SK-N-SH (cell line): ENCODE measurements at regions not wholly inside any gene's neighbourhood (a gene's known extent, or its start where the extent isn't known, plus 50 kb on each side); places are given as distances from the start of the nearest gene placed in this dataset.

Experiments used
- CTCF ChIA-PET: fragments of 300-600, 350-600 bp; formaldehyde crosslinking; extraction: SDS; loops from one replicate; lab custom pipeline; 2021; lab: Yijun Ruan, JAX
- POLR2A ChIA-PET: fragments of 350-600 bp; sonication (Branson Sonifier 250); formaldehyde crosslinking; extraction: SDS; loops from one replicate; lab custom pipeline; 2020; ENCODE audit warnings: antibody characterized with exemption, inconsistent platforms; lab: Yijun Ruan, JAX
- DNase-seq: peaks from one replicate; pipeline ENCODE4 v3.0.0; 2012
- H2AFZ ChIP-seq: fragments of 200-600 bp; sonication (generic); 2 replicates; pipeline ENCODE4 v1.8.1; 2016; ENCODE audit warnings: antibody characterized with exemption, mild to moderate bottlenecking, low read depth
- H3F3A ChIP-seq: fragments of 200-600 bp; sonication (generic); replicated peaks from 2 replicates; pipeline ENCODE3; 2016; ENCODE audit warnings: antibody characterized with exemption, mild to moderate bottlenecking; ENCODE audit not compliant: insufficient read depth
- H3K27ac ChIP-seq, 2 experiments: fragments of 200-500 bp in 1 of 2; fragments of 200-600 bp in 1 of 2; sonication (Bioruptor generic) in 1 of 2; sonication (generic), shearing (Covaris generic) in 1 of 2; 2 replicates each; pipeline versions ENCODE4 v1.5.1 to v1.6.1; 2014 to 2016; ENCODE audit warnings: low read depth in 2 of 2, inconsistent platforms in 1 of 2, low read length in 1 of 2, mild to moderate bottlenecking in 1 of 2, mixed read lengths in 1 of 2
- H3K27me3 ChIP-seq: fragments of 200-600 bp; sonication (generic), shearing (Covaris generic); 2 replicates; pipeline ENCODE4 v1.6.1; 2016; ENCODE audit warnings: mixed run types; ENCODE audit not compliant: insufficient read depth
- H3K36me3 ChIP-seq, 2 experiments: fragments of 200-500 bp in 1 of 2; fragments of 200-600 bp in 1 of 2; sonication (Bioruptor generic) in 1 of 2; sonication (generic) in 1 of 2; replicated peaks in 1 of 2; 2 replicates each; pipeline versions ENCODE3 to v1.5.1; 2014 to 2016; ENCODE audit warnings: low read length in 1 of 2, mild to moderate bottlenecking in 1 of 2; ENCODE audit not compliant: insufficient read depth in 2 of 2, control insufficient read depth in 1 of 2
- H3K4me1 ChIP-seq, 2 experiments: fragments of 200-500 bp in 1 of 2; fragments of 200-600 bp in 1 of 2; sonication (Bioruptor generic) in 1 of 2; sonication (generic), shearing (Covaris generic) in 1 of 2; 2 replicates each; pipeline versions ENCODE4 v1.5.1 to v1.6.1; 2014 to 2016; ENCODE audit warnings: low read depth in 1 of 2, low read length in 1 of 2, mixed run types in 1 of 2; ENCODE audit not compliant: insufficient read depth in 2 of 2, control insufficient read depth in 1 of 2
- H3K4me2 ChIP-seq: fragments of 200-600 bp; sonication (generic), shearing (Covaris generic); 2 replicates; pipeline ENCODE4 v1.6.1; 2017; ENCODE audit warnings: mixed run types
- H3K4me3 ChIP-seq, 2 experiments: fragments of 200-500 bp in 1 of 2; fragments of 200-600 bp in 1 of 2; sonication (Bioruptor generic) in 1 of 2; sonication (generic), shearing (Covaris generic) in 1 of 2; 2 replicates each; pipeline versions ENCODE4 v1.5.1 to v1.8.1; 2014 to 2016; ENCODE audit warnings: low read depth in 2 of 2, inconsistent platforms in 1 of 2, low read length in 1 of 2, mild to moderate bottlenecking in 1 of 2, mixed read lengths in 1 of 2, moderate library complexity in 1 of 2
- H3K79me2 ChIP-seq: fragments of 200-600 bp; sonication (generic); 2 replicates; pipeline ENCODE4 v1.8.1; 2017; ENCODE audit warnings: mild to moderate bottlenecking; ENCODE audit not compliant: insufficient read depth
- H3K9ac ChIP-seq: fragments of 200-600 bp; sonication (generic); 2 replicates; pipeline ENCODE4 v1.6.1; 2017; ENCODE audit warnings: mixed run types
- H3K9me2 ChIP-seq: fragments of 200-600 bp; sonication (generic); 2 replicates; pipeline ENCODE4 v1.6.1; 2017; ENCODE audit warnings: mixed run types
- H3K9me3 ChIP-seq: fragments of 200-600 bp; sonication (generic); 2 replicates; pipeline ENCODE4 v1.6.1; 2017; ENCODE audit warnings: mixed run types, mild to moderate bottlenecking, moderate library complexity
- H4K20me1 ChIP-seq: fragments of 200-600 bp; sonication (generic); 2 replicates; pipeline ENCODE4 v1.6.1; 2017; ENCODE audit warnings: mild to moderate bottlenecking, mixed run types; ENCODE audit not compliant: insufficient read depth
- CHD2 ChIP-seq: fragments of 150-350 bp; IDR thresholded peaks from 2 replicates; pipeline ENCODE4 v1.6.1; 2018; ENCODE audit warnings: low read length; ENCODE audit not compliant: partially characterized antibody
- GATA2 ChIP-seq: sonication (generic); formaldehyde crosslinking; IDR thresholded peaks from 2 replicates; pipeline ENCODE4 v1.5.0; 2020; ENCODE audit warnings: mild to moderate bottlenecking, missing genetic modification reagents
- JUND ChIP-seq: IDR thresholded peaks from 2 replicates; pipeline ENCODE4 v1.4.0; 2012
- NFIC ChIP-seq: IDR thresholded peaks from 2 replicates; pipeline ENCODE4 v1.4.0; 2012; ENCODE audit warnings: borderline replicate concordance
- NRF1 ChIP-seq: IDR thresholded peaks from 2 replicates; pipeline ENCODE4 v1.6.1; 2012; ENCODE audit warnings: low read depth, mild to moderate bottlenecking, low read length
- RCOR1 ChIP-seq: fragments of 150-350 bp; IDR thresholded peaks from 2 replicates; pipeline ENCODE4 v1.6.1; 2017; ENCODE audit warnings: antibody characterized with exemption, low read length
- RFX5 ChIP-seq: IDR thresholded peaks from 2 replicates; pipeline ENCODE4 v1.6.1; 2012; ENCODE audit warnings: mild to moderate bottlenecking, improper control_type of control experiment, low read length
- RXRA ChIP-seq: IDR thresholded peaks from 2 replicates; pipeline ENCODE4 v1.4.0; 2012; ENCODE audit warnings: low read depth, mild to moderate bottlenecking, borderline replicate concordance
- SIN3A ChIP-seq: IDR thresholded peaks from 2 replicates; pipeline ENCODE4 v1.6.1; 2012; ENCODE audit warnings: low read depth, mild to moderate bottlenecking, low read length, moderate library complexity, borderline replicate concordance
- TAF1 ChIP-seq: IDR thresholded peaks from 2 replicates; pipeline ENCODE4 v1.6.1; 2012; ENCODE audit warnings: low read depth, mild to moderate bottlenecking, low read length, moderate library complexity, borderline replicate concordance
- WGBS: methylation state at CpG from one replicate; pipeline ENCODE4 v1.1.6; 2017; ENCODE audit warnings: low lambda C conversion rate; 5-methylcytosine and 5-hydroxymethylcytosine counted together
- TF ChIP-seq, protein P1 (sequence below): IDR thresholded peaks from 2 replicates; pipeline ENCODE4 v1.6.1; 2012; ENCODE audit warnings: mild to moderate bottlenecking, low read depth, low read length, moderate library complexity
- TF ChIP-seq, protein P2 (sequence below): IDR thresholded peaks from 2 replicates; pipeline ENCODE4 v1.4.0; 2012; ENCODE audit warnings: low read depth
- TF ChIP-seq, protein P3 (sequence below): IDR thresholded peaks from 2 replicates; pipeline ENCODE4 v1.4.0; 2012; ENCODE audit warnings: low read depth, borderline replicate concordance
- TF ChIP-seq, protein P4 (sequence below): fragments of 200-600 bp; sonication (generic); IDR thresholded peaks from 2 replicates; pipeline ENCODE4 v1.6.1; 2017; ENCODE audit warnings: antibody characterized with exemption, mild to moderate bottlenecking, moderate library complexity
- TF ChIP-seq, protein P5 (sequence below): IDR thresholded peaks from 2 replicates; pipeline ENCODE4; 2012
- TF ChIP-seq, protein P6 (sequence below): fragments of 150-350 bp; IDR thresholded peaks from 2 replicates; pipeline ENCODE4 v1.6.1; 2016; ENCODE audit warnings: mild to moderate bottlenecking, low read depth, low read length
- TF ChIP-seq, protein P7 (sequence below): fragments of 150-350 bp; IDR thresholded peaks from 2 replicates; pipeline ENCODE4 v1.6.1; 2017; ENCODE audit warnings: antibody characterized with exemption, low read length, low read depth, borderline replicate concordance

DNA sequence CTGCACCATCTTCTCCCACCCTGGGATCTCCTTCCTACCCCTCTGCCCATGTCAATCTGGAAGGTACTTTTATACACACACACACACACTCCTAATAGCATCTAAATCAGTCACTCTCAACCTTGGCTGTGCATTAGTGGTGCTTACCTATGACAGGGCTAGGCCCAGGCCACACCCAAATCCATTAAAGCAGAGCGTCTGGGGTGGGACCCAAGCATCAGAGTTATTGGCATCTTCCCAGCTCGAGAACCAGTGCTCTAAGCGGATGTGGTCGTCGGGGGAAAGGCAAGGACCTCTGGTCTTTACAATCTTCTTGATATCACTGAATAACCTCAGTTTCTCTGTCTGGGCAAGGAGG is 194.6 kb downstream of the TRIM29 start (continued):
- TF ChIP-seq, protein P1, sequence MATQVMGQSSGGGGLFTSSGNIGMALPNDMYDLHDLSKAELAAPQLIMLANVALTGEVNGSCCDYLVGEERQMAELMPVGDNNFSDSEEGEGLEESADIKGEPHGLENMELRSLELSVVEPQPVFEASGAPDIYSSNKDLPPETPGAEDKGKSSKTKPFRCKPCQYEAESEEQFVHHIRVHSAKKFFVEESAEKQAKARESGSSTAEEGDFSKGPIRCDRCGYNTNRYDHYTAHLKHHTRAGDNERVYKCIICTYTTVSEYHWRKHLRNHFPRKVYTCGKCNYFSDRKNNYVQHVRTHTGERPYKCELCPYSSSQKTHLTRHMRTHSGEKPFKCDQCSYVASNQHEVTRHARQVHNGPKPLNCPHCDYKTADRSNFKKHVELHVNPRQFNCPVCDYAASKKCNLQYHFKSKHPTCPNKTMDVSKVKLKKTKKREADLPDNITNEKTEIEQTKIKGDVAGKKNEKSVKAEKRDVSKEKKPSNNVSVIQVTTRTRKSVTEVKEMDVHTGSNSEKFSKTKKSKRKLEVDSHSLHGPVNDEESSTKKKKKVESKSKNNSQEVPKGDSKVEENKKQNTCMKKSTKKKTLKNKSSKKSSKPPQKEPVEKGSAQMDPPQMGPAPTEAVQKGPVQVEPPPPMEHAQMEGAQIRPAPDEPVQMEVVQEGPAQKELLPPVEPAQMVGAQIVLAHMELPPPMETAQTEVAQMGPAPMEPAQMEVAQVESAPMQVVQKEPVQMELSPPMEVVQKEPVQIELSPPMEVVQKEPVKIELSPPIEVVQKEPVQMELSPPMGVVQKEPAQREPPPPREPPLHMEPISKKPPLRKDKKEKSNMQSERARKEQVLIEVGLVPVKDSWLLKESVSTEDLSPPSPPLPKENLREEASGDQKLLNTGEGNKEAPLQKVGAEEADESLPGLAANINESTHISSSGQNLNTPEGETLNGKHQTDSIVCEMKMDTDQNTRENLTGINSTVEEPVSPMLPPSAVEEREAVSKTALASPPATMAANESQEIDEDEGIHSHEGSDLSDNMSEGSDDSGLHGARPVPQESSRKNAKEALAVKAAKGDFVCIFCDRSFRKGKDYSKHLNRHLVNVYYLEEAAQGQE, result no peak
- TF ChIP-seq NFIC (no peak), GATA2 (CRISPR knock-in tag) (no peak), RCOR1 (no peak)
- TF ChIP-seq, protein P2, sequence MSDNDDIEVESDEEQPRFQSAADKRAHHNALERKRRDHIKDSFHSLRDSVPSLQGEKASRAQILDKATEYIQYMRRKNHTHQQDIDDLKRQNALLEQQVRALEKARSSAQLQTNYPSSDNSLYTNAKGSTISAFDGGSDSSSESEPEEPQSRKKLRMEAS, result no peak
- TF ChIP-seq, protein P3, sequence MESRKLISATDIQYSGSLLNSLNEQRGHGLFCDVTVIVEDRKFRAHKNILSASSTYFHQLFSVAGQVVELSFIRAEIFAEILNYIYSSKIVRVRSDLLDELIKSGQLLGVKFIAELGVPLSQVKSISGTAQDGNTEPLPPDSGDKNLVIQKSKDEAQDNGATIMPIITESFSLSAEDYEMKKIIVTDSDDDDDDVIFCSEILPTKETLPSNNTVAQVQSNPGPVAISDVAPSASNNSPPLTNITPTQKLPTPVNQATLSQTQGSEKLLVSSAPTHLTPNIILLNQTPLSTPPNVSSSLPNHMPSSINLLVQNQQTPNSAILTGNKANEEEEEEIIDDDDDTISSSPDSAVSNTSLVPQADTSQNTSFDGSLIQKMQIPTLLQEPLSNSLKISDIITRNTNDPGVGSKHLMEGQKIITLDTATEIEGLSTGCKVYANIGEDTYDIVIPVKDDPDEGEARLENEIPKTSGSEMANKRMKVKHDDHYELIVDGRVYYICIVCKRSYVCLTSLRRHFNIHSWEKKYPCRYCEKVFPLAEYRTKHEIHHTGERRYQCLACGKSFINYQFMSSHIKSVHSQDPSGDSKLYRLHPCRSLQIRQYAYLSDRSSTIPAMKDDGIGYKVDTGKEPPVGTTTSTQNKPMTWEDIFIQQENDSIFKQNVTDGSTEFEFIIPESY, result no peak

DNA sequence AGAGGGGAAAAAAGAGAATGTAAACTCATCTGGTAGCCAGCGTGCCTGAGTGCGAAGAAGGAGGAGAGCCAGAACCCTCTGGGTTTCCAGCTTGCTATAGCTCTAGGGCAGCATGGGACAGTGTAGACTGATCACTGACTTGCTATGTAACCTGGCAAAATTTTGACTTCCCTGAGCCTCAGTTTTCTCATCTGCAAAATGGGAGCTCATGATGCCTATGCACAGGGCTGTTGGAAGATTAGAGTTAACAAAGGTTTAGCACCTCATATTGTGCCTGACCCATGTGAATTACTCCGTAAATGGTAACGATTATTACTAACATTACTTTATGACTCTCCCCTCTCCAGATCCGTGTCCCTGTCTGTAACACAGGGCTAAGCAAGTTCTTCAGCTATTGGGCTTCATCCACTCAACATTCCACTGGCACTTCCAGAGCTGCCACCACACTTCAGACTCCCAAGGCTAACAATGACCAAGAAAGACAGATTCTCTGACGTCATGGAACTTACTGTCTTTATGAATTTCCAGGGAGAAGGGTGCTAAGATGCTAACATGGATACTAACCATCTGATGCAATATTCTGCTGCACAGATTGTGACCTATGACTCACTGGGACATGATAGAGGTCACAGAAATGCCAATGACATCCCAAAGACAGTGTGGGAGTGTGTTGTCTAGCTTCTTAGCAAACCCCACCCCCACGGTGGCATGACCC is 195.2 kb downstream of the TRIM29 start:
- Histone ChIP-seq H3K9me2 (no peaks in the 10 kb centered on the region), H3K9me3 (no peaks in the 10 kb centered on the region), H2AFZ (no peak overlapping the region), H3K27me3 (no peaks in the 10 kb centered on the region), H3F3A (no peaks in the 10 kb centered on the region), H3K4me1 (no peaks in the 10 kb centered on the region; a peak in 1 of 4 replicates), H3K9ac (no peak overlapping the region), H3K27ac (no peak overlapping the region), H3K4me2 (no peak overlapping the region), H3K36me3 (no peaks in the 10 kb centered on the region), H4K20me1 (no peaks in the 10 kb centered on the region), H3K4me3 (no peak overlapping the region), H3K79me2 (no peaks in the 10 kb centered on the region)
- ChIA-PET POLR2A (interaction anchor here (0.9 kb wide), 1 partner anchor 23 kb away, joined by 3 read pairs; no protein-coding TSS in a partner anchor), CTCF (interaction anchor here (0.8 to 1.6 kb wide), 4 partner anchors 9 to 37 kb away, joined by 3 to 5 read pairs (median 3); no protein-coding TSS in a partner anchor)
- WGBS, result 53% methylated on average over 7 of the region's 7 CpGs
- no peak for DNase-seq
- TF ChIP-seq RFX5, result no peak
- no peak for TF ChIP-seq RXRA
- TF ChIP-seq, protein P4, sequence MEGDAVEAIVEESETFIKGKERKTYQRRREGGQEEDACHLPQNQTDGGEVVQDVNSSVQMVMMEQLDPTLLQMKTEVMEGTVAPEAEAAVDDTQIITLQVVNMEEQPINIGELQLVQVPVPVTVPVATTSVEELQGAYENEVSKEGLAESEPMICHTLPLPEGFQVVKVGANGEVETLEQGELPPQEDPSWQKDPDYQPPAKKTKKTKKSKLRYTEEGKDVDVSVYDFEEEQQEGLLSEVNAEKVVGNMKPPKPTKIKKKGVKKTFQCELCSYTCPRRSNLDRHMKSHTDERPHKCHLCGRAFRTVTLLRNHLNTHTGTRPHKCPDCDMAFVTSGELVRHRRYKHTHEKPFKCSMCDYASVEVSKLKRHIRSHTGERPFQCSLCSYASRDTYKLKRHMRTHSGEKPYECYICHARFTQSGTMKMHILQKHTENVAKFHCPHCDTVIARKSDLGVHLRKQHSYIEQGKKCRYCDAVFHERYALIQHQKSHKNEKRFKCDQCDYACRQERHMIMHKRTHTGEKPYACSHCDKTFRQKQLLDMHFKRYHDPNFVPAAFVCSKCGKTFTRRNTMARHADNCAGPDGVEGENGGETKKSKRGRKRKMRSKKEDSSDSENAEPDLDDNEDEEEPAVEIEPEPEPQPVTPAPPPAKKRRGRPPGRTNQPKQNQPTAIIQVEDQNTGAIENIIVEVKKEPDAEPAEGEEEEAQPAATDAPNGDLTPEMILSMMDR, result no peak
- TF ChIP-seq CHD2, result no peak
- TF ChIP-seq, protein P5, sequence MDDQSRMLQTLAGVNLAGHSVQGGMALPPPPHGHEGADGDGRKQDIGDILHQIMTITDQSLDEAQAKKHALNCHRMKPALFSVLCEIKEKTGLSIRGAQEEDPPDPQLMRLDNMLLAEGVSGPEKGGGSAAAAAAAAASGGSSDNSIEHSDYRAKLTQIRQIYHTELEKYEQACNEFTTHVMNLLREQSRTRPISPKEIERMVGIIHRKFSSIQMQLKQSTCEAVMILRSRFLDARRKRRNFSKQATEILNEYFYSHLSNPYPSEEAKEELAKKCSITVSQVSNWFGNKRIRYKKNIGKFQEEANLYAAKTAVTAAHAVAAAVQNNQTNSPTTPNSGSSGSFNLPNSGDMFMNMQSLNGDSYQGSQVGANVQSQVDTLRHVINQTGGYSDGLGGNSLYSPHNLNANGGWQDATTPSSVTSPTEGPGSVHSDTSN, result no peak
- TF ChIP-seq, protein P6, sequence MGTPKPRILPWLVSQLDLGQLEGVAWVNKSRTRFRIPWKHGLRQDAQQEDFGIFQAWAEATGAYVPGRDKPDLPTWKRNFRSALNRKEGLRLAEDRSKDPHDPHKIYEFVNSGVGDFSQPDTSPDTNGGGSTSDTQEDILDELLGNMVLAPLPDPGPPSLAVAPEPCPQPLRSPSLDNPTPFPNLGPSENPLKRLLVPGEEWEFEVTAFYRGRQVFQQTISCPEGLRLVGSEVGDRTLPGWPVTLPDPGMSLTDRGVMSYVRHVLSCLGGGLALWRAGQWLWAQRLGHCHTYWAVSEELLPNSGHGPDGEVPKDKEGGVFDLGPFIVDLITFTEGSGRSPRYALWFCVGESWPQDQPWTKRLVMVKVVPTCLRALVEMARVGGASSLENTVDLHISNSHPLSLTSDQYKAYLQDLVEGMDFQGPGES, result no peak
- TF ChIP-seq NRF1, result no peak
- no peak for TF ChIP-seq JUND
- TF ChIP-seq, protein P7, sequence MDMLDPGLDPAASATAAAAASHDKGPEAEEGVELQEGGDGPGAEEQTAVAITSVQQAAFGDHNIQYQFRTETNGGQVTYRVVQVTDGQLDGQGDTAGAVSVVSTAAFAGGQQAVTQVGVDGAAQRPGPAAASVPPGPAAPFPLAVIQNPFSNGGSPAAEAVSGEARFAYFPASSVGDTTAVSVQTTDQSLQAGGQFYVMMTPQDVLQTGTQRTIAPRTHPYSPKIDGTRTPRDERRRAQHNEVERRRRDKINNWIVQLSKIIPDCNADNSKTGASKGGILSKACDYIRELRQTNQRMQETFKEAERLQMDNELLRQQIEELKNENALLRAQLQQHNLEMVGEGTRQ, result no peak
- TF ChIP-seq TAF1, result no peak
- TF ChIP-seq SIN3A, result no peak
